ENCODE measurements at regions not wholly inside any gene's neighbourhood (a gene's known extent, or its start where the extent isn't known, plus 50 kb on each side); places are given as distances from the start of the nearest gene placed in this dataset.

DNA sequence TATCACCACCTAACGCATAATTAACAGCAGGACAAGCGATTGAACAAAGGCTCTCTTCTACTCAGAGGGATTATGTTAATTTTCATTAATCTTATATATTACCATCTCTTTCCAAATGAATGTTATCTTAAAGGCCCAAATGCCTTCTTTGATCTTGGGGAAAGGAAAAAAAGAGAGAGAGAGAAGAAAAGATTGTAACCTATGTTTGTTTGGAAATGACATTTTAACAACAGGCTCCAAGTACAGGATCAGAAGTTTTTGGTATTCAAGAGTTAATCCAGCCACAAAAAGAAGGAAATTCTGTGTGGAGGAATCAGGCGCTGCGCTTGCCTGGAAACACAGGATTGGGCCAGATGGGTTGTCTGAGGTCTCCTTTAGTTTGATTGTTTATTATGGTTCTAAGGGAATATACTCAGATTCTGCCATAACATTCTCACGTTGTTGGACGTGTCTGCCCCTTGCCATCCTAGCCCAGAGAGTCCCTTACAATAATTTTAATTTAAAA, 100.7 kb upstream of the STX18 start:
- POLR2A ChIA-PET = no interaction called here
- no peak overlapping the region for H3K27ac ChIP-seq (ENCODE audit: low read depth, low read length)
- CTCF ChIA-PET = no interaction called here

DNA sequence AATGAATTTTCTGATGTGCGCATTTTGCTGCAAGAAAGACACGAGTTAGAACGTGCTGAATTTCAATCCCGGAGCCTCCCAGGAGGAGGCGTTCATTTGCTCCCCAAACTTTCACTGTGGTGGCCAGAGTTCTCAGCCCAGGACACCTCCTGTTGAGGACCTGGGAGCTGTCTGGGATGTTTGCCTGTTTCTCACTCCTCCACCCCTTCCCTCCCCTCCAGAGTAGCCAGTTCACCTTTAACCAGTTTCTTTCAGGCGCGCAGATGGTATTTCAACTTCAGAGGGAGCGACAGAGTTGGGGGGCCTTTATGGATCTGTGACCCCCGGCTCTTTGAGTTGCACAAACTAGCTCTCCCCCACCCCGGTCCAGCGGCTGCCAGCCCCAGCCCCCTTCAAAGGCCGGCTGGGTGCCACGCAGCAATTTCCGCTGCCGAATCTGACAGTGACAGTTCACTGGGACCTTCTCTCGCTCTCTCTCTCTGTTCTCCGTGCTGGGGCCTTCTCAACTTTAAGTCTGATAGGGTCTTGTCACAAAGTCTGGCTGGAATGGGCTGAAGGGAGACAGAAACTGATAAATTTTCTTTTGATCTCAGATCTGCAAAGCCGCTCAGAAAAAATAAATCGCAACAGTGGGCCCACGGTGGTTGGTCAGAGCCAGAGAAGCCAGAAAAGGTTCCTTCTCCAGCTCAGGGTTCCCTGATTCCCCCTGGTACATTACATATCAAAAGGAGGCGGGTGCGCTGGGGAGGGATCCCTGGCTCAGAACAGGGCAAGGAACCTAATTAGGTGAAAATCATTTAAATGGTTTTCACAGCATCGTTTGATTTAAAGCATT, 100.0 kb upstream of the STX18 start:
- no peak overlapping the region for H3K4me3 ChIP-seq (ENCODE audit: low read depth, low read length)
- DNase-seq (ENCODE audit: low read depth, low spot score) = no peak
- no peak for TF ChIP-seq CTCF (IDR thresholded peaks at IDR 0.05; ENCODE audit: low read depth, low read length)
- no peaks in the 10 kb centered on the region; the same call in none of the 2 replicates for H3K9me3 ChIP-seq (ENCODE audit: control insufficient read depth, insufficient read depth, low read length)
- POLR2A ChIA-PET = no interaction called here
- no peaks in the 10 kb centered on the region for H3K27me3 ChIP-seq (ENCODE audit: control insufficient read depth, insufficient read depth, low read length)
- no peak overlapping the region for H3K27ac ChIP-seq (ENCODE audit: low read depth, low read length)
- CTCF ChIA-PET = no interaction called here

More for the DNA sequence above, 100.7 kb upstream of the STX18 start:
- H3K4me3 ChIP-seq (ENCODE audit: low read depth, low read length) = no peak overlapping the region
- no peak for TF ChIP-seq CTCF (IDR thresholded peaks at IDR 0.05; ENCODE audit: low read depth, low read length)
- no peak for DNase-seq (ENCODE audit: low read depth, low spot score)
- no peaks in the 10 kb centered on the region; the same call in none of the 2 replicates for H3K9me3 ChIP-seq (ENCODE audit: control insufficient read depth, insufficient read depth, low read length)
- no peaks in the 10 kb centered on the region for H3K27me3 ChIP-seq (ENCODE audit: control insufficient read depth, insufficient read depth, low read length)

DNA sequence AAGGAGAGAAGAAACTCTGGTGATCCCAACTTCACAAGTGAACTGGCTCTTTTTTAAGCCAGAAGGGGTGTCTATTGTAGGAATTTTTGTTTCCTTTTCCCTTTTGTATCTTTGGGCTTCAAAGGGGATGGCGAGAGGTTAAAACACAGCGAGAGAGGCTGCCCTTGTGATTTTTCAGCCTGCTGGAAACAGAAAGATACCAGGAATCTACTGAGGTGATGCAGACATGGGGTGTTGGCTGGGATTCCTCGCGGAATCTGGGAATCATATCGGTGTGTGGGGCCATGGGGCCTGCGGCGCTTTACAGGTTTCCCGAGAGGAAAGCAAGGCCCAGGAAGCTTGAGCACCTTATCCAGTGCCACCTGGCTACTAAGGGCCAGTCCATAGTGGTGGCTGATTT, 99.4 kb upstream of the STX18 start:
- Histone ChIP-seq H3K27me3 (ENCODE audit: control insufficient read depth, insufficient read depth, low read length) (no peaks in the 10 kb centered on the region), H3K27ac (ENCODE audit: low read depth, low read length) (no peak overlapping the region), H3K9me3 (ENCODE audit: control insufficient read depth, insufficient read depth, low read length) (no peaks in the 10 kb centered on the region; the same call in 1 of the 2 replicates), H3K4me3 (ENCODE audit: low read depth, low read length) (no peak overlapping the region)
- no peak for DNase-seq (ENCODE audit: low read depth, low spot score)
- ChIA-PET POLR2A (no interaction called here), CTCF (no interaction called here)
- TF ChIP-seq CTCF (IDR thresholded peaks at IDR 0.05; ENCODE audit: low read depth, low read length) = no peak

DNA sequence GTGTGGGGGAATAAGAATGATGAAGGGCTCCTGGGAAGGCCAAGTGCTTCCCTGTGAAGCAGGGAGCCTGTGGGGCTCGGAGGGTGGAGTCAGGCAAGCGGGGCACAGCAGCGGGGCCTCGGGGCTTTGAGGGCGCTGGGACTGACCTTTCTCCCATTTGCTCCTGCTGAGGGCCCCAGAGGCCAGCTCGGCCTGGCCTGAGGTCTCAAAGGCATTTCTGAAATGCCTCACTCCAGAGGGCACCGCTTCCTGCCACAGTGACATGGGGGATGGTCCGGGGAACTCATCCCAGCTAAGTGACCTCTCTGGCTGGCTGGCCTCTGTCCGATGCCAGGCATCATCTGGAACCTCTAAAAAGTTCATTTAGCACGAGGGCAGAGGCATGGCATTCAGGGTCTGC, 98.8 kb upstream of the STX18 start:
- no peak for DNase-seq (ENCODE audit: low read depth, low spot score)
- H3K27me3 ChIP-seq (ENCODE audit: control insufficient read depth, insufficient read depth, low read length) = no peaks in the 10 kb centered on the region
- POLR2A ChIA-PET = no interaction called here
- no peak overlapping the region for H3K4me3 ChIP-seq (ENCODE audit: low read depth, low read length)
- H3K9me3 ChIP-seq (ENCODE audit: control insufficient read depth, insufficient read depth, low read length) = no peaks in the 10 kb centered on the region; the same call in 1 of the 2 replicates
- TF ChIP-seq CTCF (IDR thresholded peaks at IDR 0.05; ENCODE audit: low read depth, low read length) = no peak
- H3K27ac ChIP-seq (ENCODE audit: low read depth, low read length) = no peak overlapping the region
- CTCF ChIA-PET = no interaction called here

DNA sequence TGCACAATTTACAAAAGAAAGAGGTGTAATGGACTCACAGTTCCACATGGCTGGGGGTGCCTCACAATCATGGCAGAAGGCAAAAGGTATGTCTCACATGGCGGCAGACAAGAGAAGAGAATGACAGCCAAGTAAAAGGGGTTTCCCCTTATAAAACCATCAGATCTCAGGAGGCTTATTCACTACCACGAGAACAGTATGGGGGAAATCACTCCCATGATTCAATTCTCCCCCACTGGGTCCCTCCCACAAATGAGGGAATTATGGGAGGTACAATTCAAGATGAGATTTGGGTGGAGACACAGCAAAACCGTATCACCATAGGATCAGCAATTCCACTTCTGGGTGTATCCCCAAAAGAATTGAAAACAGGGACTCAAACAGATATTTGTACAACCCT, 97.5 kb upstream of the STX18 start:
- Histone ChIP-seq H3K9me3 (ENCODE audit: control insufficient read depth, insufficient read depth, low read length) (no peaks in the 10 kb centered on the region; the same call in 1 of the 2 replicates), H3K27ac (ENCODE audit: low read depth, low read length) (no peak overlapping the region), H3K4me3 (ENCODE audit: low read depth, low read length) (no peak overlapping the region), H3K27me3 (ENCODE audit: control insufficient read depth, insufficient read depth, low read length) (no peaks in the 10 kb centered on the region)
- no peak for DNase-seq (ENCODE audit: low read depth, low spot score)
- POLR2A ChIA-PET = no interaction called here
- no peak for TF ChIP-seq CTCF (IDR thresholded peaks at IDR 0.05; ENCODE audit: low read depth, low read length)
- CTCF ChIA-PET = no interaction called here

All from AG04450 (cell line).